Endothelial cell of umbilical vein (primary cell): ENCODE measurements at regions not wholly inside any gene's neighbourhood (a gene's known extent, or its start where the extent isn't known, plus 50 kb on each side); places are given as distances from the start of the nearest gene placed in this dataset.

ENCODE experiments used
- BruUV-seq: library from RNA; stranded (reverse); fragments of 400-500 nt; replicated peaks from 2 replicates; lab custom pipeline; 2021; lab: Mats Ljungman, UMichigan
- CTCF ChIA-PET: fragments of 300-600, 350-600 bp; sonication (Branson Sonifier 250); formaldehyde crosslinking; loops from one replicate; lab custom pipeline; 2021; ENCODE audit warnings: antibody characterized with exemption, inconsistent platforms; lab: Charles Lee
- POLR2A ChIA-PET: fragments of 300-600, 350-600 bp; sonication (Branson Sonifier 250); formaldehyde crosslinking; loops from one replicate; lab custom pipeline; 2021; ENCODE audit warnings: antibody characterized with exemption, inconsistent platforms; lab: Charles Lee
- DNase-seq: peaks from one replicate; pipeline ENCODE4 v3.0.0-alpha.2; 2011; ENCODE audit warnings: low read depth, low spot score
- FAIRE-seq: peaks from 2 replicates; lab custom pipeline; 2011; peaks lifted over from hg19 to GRCh38; lab: Jason Lieb, UNC
- H2AFZ ChIP-seq: 2 replicates; pipeline ENCODE4 v1.6.0; 2012; ENCODE audit warnings: low read depth, low read length, control low read depth, inconsistent platforms
- H3K27ac ChIP-seq: 2 replicates; pipeline ENCODE4 v1.5.1; 2011; ENCODE audit warnings: low read depth, mild to moderate bottlenecking, control low read depth, low read length, moderate library complexity; ENCODE audit not compliant: insufficient read depth
- H3K27me3 ChIP-seq, 2 experiments: 2 replicates each; pipeline versions ENCODE4 v1.6.0 to v1.6.1; 2011; ENCODE audit warnings: low read length in 2 of 2, mixed read lengths in 1 of 2; ENCODE audit not compliant: control insufficient read depth in 2 of 2, insufficient read depth in 2 of 2
- H3K36me3 ChIP-seq, 2 experiments: 2 replicates in 1 of 2; 3 replicates in 1 of 2; pipeline ENCODE4 v1.5.1; 2011; ENCODE audit warnings: low read length in 2 of 2, mild to moderate bottlenecking in 1 of 2, moderate library complexity in 1 of 2; ENCODE audit not compliant: control insufficient read depth in 2 of 2, insufficient read depth in 2 of 2; ENCODE audit errors: extremely low read depth in 1 of 2
- H3K4me1 ChIP-seq: 3 replicates; pipeline ENCODE4 v1.5.1; 2011; ENCODE audit warnings: mild to moderate bottlenecking, low read length; ENCODE audit not compliant: control insufficient read depth, insufficient read depth; ENCODE audit errors: extremely low read depth
- H3K4me2 ChIP-seq: 2 replicates; pipeline ENCODE4 v1.6.1; 2011; ENCODE audit warnings: low read length, control low read depth, mixed read lengths; ENCODE audit not compliant: insufficient read depth
- H3K4me3 ChIP-seq, 3 experiments: fragments of 200-600 bp in 1 of 3; sonication (generic), shearing (Covaris generic) in 1 of 3; replicated peaks in 1 of 3; 2 replicates each; pipeline ENCODE4 v1.5.1; 2011 to 2016; ENCODE audit warnings: control low read depth in 3 of 3, low read length in 3 of 3, mild to moderate bottlenecking in 2 of 3, inconsistent platforms in 1 of 3, low read depth in 1 of 3, moderate library complexity in 1 of 3; ENCODE audit not compliant: insufficient read depth in 1 of 3
- H3K79me2 ChIP-seq: 2 replicates; pipeline ENCODE4 v1.6.0; 2012; ENCODE audit warnings: low read length, inconsistent platforms; ENCODE audit not compliant: control insufficient read depth, insufficient read depth
- H3K9ac ChIP-seq: replicated peaks from 2 replicates; pipeline ENCODE3; 2011; ENCODE audit warnings: low read length, control low read depth; ENCODE audit not compliant: insufficient read depth; ENCODE audit errors: extremely low read depth
- H3K9me1 ChIP-seq: replicated peaks from 3 replicates; pipeline ENCODE4 v1.6.0; 2011; ENCODE audit warnings: mild to moderate bottlenecking, low read length; ENCODE audit not compliant: control insufficient read depth, insufficient read depth; ENCODE audit errors: extremely low read depth
- H3K9me3 ChIP-seq: replicated peaks from 2 replicates; pipeline ENCODE4 v1.5.1; 2012; ENCODE audit warnings: low read length, inconsistent platforms; ENCODE audit not compliant: control insufficient read depth, insufficient read depth
- H4K20me1 ChIP-seq: replicated peaks from 2 replicates; pipeline ENCODE3; 2011; ENCODE audit warnings: mild to moderate bottlenecking, low read length; ENCODE audit not compliant: control insufficient read depth, insufficient read depth; ENCODE audit errors: extremely low read depth
- EZH2 ChIP-seq: IDR thresholded peaks from 2 replicates; pipeline ENCODE4 v1.6.1; 2012; ENCODE audit warnings: borderline replicate concordance, low read depth, mild to moderate bottlenecking, moderate library complexity, low read length, inconsistent platforms; ENCODE audit not compliant: severe bottlenecking
- FOS ChIP-seq: IDR thresholded peaks from 2 replicates; pipeline ENCODE4 v1.6.1; 2011; ENCODE audit warnings: mild to moderate bottlenecking, low read length, moderate library complexity, borderline replicate concordance; ENCODE audit not compliant: insufficient read depth
- GATA2 ChIP-seq: IDR thresholded peaks from 2 replicates; pipeline ENCODE4 v1.7.0; 2011; ENCODE audit warnings: low read depth, mild to moderate bottlenecking, moderate library complexity, mixed read lengths, low read length; ENCODE audit not compliant: insufficient read length, insufficient read depth
- JUN ChIP-seq: IDR thresholded peaks from 2 replicates; pipeline ENCODE4 v1.6.1; 2011; ENCODE audit warnings: borderline replicate concordance, low read depth; ENCODE audit not compliant: insufficient read length, insufficient read depth
- MYC ChIP-seq: IDR thresholded peaks from one replicate; pipeline ENCODE4 v1.6.1; 2011; ENCODE audit warnings: mild to moderate bottlenecking, low read depth, low read length
- POLR2A ChIP-seq: IDR thresholded peaks from 2 replicates; pipeline ENCODE4 v1.6.1; 2012; ENCODE audit warnings: low read depth, mild to moderate bottlenecking, control low read depth, low read length
- POLR2AphosphoS5 ChIP-seq: IDR thresholded peaks from 2 replicates; pipeline ENCODE4 v1.6.1; 2012; ENCODE audit warnings: low read depth, mild to moderate bottlenecking, control low read depth, low read length, moderate library complexity; ENCODE audit not compliant: insufficient read depth
- dilution Hi-C: fragments of 300-500 bp; cut with MboI; formaldehyde crosslinking; loops from one replicate; pipeline ENCODE4 v1.15.0; 2019; ENCODE audit warnings: low sequenced_read_pairs; ENCODE audit not compliant: extremely low pct_ligation_motif_present
- intact Hi-C: fragments of 100-400 bp; cut with micrococcal nuclease; formaldehyde crosslinking; loops from one replicate; pipeline ENCODE4 v1.10.0; 2022
- TF ChIP-seq, protein P1 (sequence below), 2 donors: IDR thresholded peaks; 1 replicate in 1 of 2; 2 replicates in 1 of 2; pipeline ENCODE4 v1.5.1; 2011; ENCODE audit warnings: low read length in 2 of 2, mild to moderate bottlenecking in 2 of 2, moderate library complexity in 2 of 2, control low read depth in 1 of 2, inconsistent platforms in 1 of 2, low read depth in 1 of 2; ENCODE audit not compliant: insufficient read depth in 1 of 2; ENCODE audit errors: extremely low read depth in 1 of 2
- TF ChIP-seq, protein P2 (sequence below): IDR thresholded peaks from 2 replicates; pipeline ENCODE4 v1.6.1; 2011; ENCODE audit not compliant: insufficient read depth, insufficient read length

DNA sequence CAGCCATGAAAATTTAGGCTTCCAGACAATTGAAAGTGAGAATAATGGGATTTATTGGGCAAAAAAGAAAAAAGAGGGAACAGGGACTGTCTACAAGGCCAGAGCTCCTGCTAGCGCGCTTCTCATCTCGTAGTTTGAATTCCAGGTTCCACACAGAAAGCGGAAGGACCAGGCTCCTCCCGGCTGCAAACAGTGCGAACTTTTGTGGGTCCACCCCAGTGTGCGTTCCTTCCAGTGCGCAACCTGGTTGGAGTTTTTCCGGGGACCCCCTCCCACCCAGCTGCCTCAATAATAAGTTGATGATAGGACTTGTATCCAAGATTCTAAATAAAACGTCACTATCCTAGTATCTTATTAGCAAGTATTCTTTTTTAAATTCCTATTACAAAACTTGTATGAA, 467.7 kb upstream of the TUSC1 start:
- Histone ChIP-seq H3K9me1 (no peaks in the 10 kb centered on the region), H2AFZ (no peak overlapping the region), H3K9me3 (no peaks in the 10 kb centered on the region), H3K79me2 (no peaks in the 10 kb centered on the region), H3K36me3 (no peaks in the 10 kb centered on the region), H4K20me1 (no peaks in the 10 kb centered on the region), H3K9ac (no peak overlapping the region), H3K27me3 (no peaks in the 10 kb centered on the region), H3K4me1 (no peaks in the 10 kb centered on the region), H3K4me3 (no peak overlapping the region), H3K4me2 (no peak overlapping the region), H3K27ac (no peak overlapping the region)
- TF ChIP-seq, protein P1, sequence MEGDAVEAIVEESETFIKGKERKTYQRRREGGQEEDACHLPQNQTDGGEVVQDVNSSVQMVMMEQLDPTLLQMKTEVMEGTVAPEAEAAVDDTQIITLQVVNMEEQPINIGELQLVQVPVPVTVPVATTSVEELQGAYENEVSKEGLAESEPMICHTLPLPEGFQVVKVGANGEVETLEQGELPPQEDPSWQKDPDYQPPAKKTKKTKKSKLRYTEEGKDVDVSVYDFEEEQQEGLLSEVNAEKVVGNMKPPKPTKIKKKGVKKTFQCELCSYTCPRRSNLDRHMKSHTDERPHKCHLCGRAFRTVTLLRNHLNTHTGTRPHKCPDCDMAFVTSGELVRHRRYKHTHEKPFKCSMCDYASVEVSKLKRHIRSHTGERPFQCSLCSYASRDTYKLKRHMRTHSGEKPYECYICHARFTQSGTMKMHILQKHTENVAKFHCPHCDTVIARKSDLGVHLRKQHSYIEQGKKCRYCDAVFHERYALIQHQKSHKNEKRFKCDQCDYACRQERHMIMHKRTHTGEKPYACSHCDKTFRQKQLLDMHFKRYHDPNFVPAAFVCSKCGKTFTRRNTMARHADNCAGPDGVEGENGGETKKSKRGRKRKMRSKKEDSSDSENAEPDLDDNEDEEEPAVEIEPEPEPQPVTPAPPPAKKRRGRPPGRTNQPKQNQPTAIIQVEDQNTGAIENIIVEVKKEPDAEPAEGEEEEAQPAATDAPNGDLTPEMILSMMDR (IDR thresholded peaks at IDR 0.05; ENCODE audit: extremely low read depth in 1 of 2, insufficient read depth in 1 of 2, low read depth in 1 of 2, low read length in 2 of 2) = no peak
- no peak for TF ChIP-seq MYC
- no peak for TF ChIP-seq GATA2
- no peak for TF ChIP-seq POLR2A
- no peak for TF ChIP-seq FOS
- no peak for TF ChIP-seq POLR2AphosphoS5
- TF ChIP-seq JUN = no peak
- TF ChIP-seq EZH2 = no peak
- TF ChIP-seq, protein P2, sequence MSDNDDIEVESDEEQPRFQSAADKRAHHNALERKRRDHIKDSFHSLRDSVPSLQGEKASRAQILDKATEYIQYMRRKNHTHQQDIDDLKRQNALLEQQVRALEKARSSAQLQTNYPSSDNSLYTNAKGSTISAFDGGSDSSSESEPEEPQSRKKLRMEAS = no peak
- intact Hi-C loops = no loop called here
- dilution Hi-C loops = no loop called here
- ChIA-PET CTCF (no interaction called here), POLR2A (no interaction called here)
- no TSS peak for BruUV-seq
- no peak for FAIRE-seq
- DNase-seq = no peak
